ENCODE measurements at regions not wholly inside any gene's neighbourhood (a gene's known extent, or its start where the extent isn't known, plus 50 kb on each side); places are given as distances from the start of the nearest gene placed in this dataset.
"Not testable (repeated sequence)": the region's sequence is repeated elsewhere in the genome, so short reads cannot be mapped to it uniquely, and the experiment has no call there.

GRCh38 chr1:234785471-234785919, 175.5 kb upstream of the IRF2BP2 start:
- not testable (repeated sequence) for DNase-seq

GRCh38 chr1:234784108-234784507, 174.1 kb upstream of the IRF2BP2 start:
- DNase-seq: not testable (repeated sequence)

- DNase-seq: no peak
Measured at GRCh38 chr1:234782791-234783190, 172.8 kb upstream of the IRF2BP2 start.

- DNase-seq: no peak
Measured at GRCh38 chr1:234782105-234782751, 172.2 kb upstream of the IRF2BP2 start.

GRCh38 chr1:234781241-234782065, 171.5 kb upstream of the IRF2BP2 start:
- no peak for DNase-seq

GRCh38 chr1:234780531-234781162, 170.7 kb upstream of the IRF2BP2 start:
- DNase-seq: no peak

- DNase-seq: no peak
Measured at GRCh38 chr1:234780112-234780511, 170.1 kb upstream of the IRF2BP2 start.

GRCh38 chr1:234779600-234779999, 169.6 kb upstream of the IRF2BP2 start:
- not testable (repeated sequence) for DNase-seq

- no peak for DNase-seq
Measured at GRCh38 chr1:234779160-234779538, 169.2 kb upstream of the IRF2BP2 start.

GRCh38 chr1:234778221-234779159, 168.5 kb upstream of the IRF2BP2 start:
- DNase-seq: no peak

- DNase-seq: no peak
Measured at GRCh38 chr1:234777856-234778220, 167.9 kb upstream of the IRF2BP2 start.

GRCh38 chr1:234776876-234777855, 167.2 kb upstream of the IRF2BP2 start:
- DNase-seq: no peak

GRCh38 chr1:234776256-234776875, 166.4 kb upstream of the IRF2BP2 start:
- DNase-seq: no peak

GRCh38 chr1:234775477-234776246, 165.7 kb upstream of the IRF2BP2 start:
- no peak for DNase-seq

- no peak for DNase-seq
Measured at GRCh38 chr1:234774971-234775370, 165.0 kb upstream of the IRF2BP2 start.

GRCh38 chr1:234773936-234774677, 164.1 kb upstream of the IRF2BP2 start:
- no peak for DNase-seq

- DNase-seq: peak; percentile 66
Measured at GRCh38 chr1:234772345-234773147, 162.6 kb upstream of the IRF2BP2 start.

GRCh38 chr1:234771642-234772344, 161.8 kb upstream of the IRF2BP2 start:
- no peak for DNase-seq

All from T-helper 9 cell (primary cell).